SU-DHL-6 (cell line): ENCODE measurements at regions not wholly inside any gene's neighbourhood (a gene's known extent, or its start where the extent isn't known, plus 50 kb on each side); places are given as distances from the start of the nearest gene placed in this dataset.

Experiments
- H2AFZ ChIP-seq: fragments of 200-600 bp; sonication (generic); 2 replicates; pipeline ENCODE4 v1.6.1; 2014; ENCODE audit warnings: low read depth, mild to moderate bottlenecking, moderate library complexity, mixed read lengths, antibody characterized with exemption, low read length; ENCODE audit not compliant: severe bottlenecking
- H3F3A ChIP-seq: fragments of 200-600 bp; shearing (Covaris generic); 2 replicates; pipeline ENCODE4 v1.6.0; 2016; ENCODE audit warnings: antibody characterized with exemption, mild to moderate bottlenecking; ENCODE audit not compliant: insufficient read depth
- H3K27ac ChIP-seq: fragments of 200-600 bp; sonication (generic); 2 replicates; pipeline ENCODE4 v1.5.1; 2016; ENCODE audit warnings: low read depth, mild to moderate bottlenecking, low read length, moderate library complexity, mixed read lengths
- H3K27me3 ChIP-seq: fragments of 200-600 bp; sonication (generic), shearing (Covaris generic); 2 replicates; pipeline ENCODE4 v1.6.0; 2014; ENCODE audit warnings: mild to moderate bottlenecking, low read length
- H3K36me3 ChIP-seq: fragments of 200-600 bp; sonication (generic); 2 replicates; pipeline ENCODE4 v1.6.1; 2014; ENCODE audit warnings: mild to moderate bottlenecking, low read length, mixed read lengths
- H3K4me2 ChIP-seq: fragments of 300-600, 200-600 bp; shearing (Covaris generic), sonication (generic); 2 replicates; pipeline ENCODE4 v1.6.0; 2014; ENCODE audit warnings: low read length, low read depth, mild to moderate bottlenecking; ENCODE audit not compliant: poor library complexity, severe bottlenecking
- H3K4me3 ChIP-seq: fragments of 200-600 bp; sonication (generic); 2 replicates; pipeline ENCODE4 v1.5.1; 2014; ENCODE audit warnings: antibody characterized with exemption, low read length, mild to moderate bottlenecking, mixed read lengths; ENCODE audit not compliant: insufficient read depth, poor library complexity, severe bottlenecking
- H3K79me2 ChIP-seq: fragments of 200-600 bp; sonication (generic); 2 replicates; pipeline ENCODE4 v1.6.1; 2014; ENCODE audit warnings: mild to moderate bottlenecking, low read length, moderate library complexity; ENCODE audit not compliant: insufficient read depth
- H3K9ac ChIP-seq: fragments of 200-600 bp; sonication (generic); 2 replicates; pipeline ENCODE4 v1.7.0; 2014; ENCODE audit warnings: mild to moderate bottlenecking, low read length
- H3K9me2 ChIP-seq: fragments of 200-600 bp; sonication (generic); replicated peaks from 2 replicates; pipeline ENCODE4 v1.6.1; 2014; ENCODE audit warnings: low read length; ENCODE audit not compliant: insufficient read depth
- H3K9me3 ChIP-seq: fragments of 200-600 bp; sonication (generic); 2 replicates; pipeline ENCODE4 v1.6.1; 2014; ENCODE audit warnings: low read length, mixed read lengths; ENCODE audit not compliant: insufficient read depth
- H4K20me1 ChIP-seq: fragments of 200-600 bp; sonication (generic); 2 replicates; pipeline ENCODE4 v1.6.1; 2014; ENCODE audit warnings: low read depth, mild to moderate bottlenecking, antibody characterized with exemption, low read length, moderate library complexity, mixed read lengths
- CTCF ChIP-seq: fragments of 200-600 bp; sonication (generic); IDR thresholded peaks from one replicate; pipeline ENCODE4 v1.5.1; 2017; ENCODE audit warnings: antibody characterized with exemption, mild to moderate bottlenecking, low read length, moderate library complexity; ENCODE audit not compliant: insufficient read depth, poor library complexity, severe bottlenecking
- EZH2phosphoT487 ChIP-seq: fragments of 200-600 bp; sonication (generic), shearing (Covaris generic); conservative IDR thresholded peaks from 2 replicates; pipeline ENCODE4 v1.6.1; 2018; ENCODE audit warnings: mild to moderate bottlenecking, antibody characterized with exemption, low read length, moderate library complexity, mixed read lengths

GRCh38 chr2:124975224-124975623 is 950.1 kb downstream of the CNTNAP5 start:
- H3K9ac ChIP-seq: no peak overlapping the region
- no peaks in the 10 kb centered on the region for H3K27me3 ChIP-seq
- H3K79me2 ChIP-seq: no peaks in the 10 kb centered on the region
- H3K27ac ChIP-seq: no peak overlapping the region
- TF ChIP-seq CTCF: no peak
- TF ChIP-seq EZH2phosphoT487: no peak
- no peaks in the 10 kb centered on the region for H3K9me2 ChIP-seq
- no peaks in the 10 kb centered on the region; the same call in 1 of the 2 replicates for H3K9me3 ChIP-seq
- H4K20me1 ChIP-seq: no peaks in the 10 kb centered on the region
- H3K4me2 ChIP-seq: no peak overlapping the region
- H2AFZ ChIP-seq: no peak overlapping the region
- H3K36me3 ChIP-seq: no peaks in the 10 kb centered on the region
- H3K4me3 ChIP-seq: no peak overlapping the region
- no peaks in the 10 kb centered on the region for H3F3A ChIP-seq

- no peaks in the 10 kb centered on the region; the same call in 1 of the 2 replicates for H3K9me3 ChIP-seq
- H3K9ac ChIP-seq: no peak overlapping the region
- H3F3A ChIP-seq: no peaks in the 10 kb centered on the region
- no peaks in the 10 kb centered on the region for H4K20me1 ChIP-seq
- no peak overlapping the region for H3K4me2 ChIP-seq
- no peaks in the 10 kb centered on the region for H3K79me2 ChIP-seq
- TF ChIP-seq EZH2phosphoT487 (no peak), CTCF (no peak)
- no peaks in the 10 kb centered on the region for H3K9me2 ChIP-seq
- no peaks in the 10 kb centered on the region for H3K27me3 ChIP-seq
- H3K4me3 ChIP-seq: no peak overlapping the region
- no peak overlapping the region for H2AFZ ChIP-seq
- H3K36me3 ChIP-seq: no peaks in the 10 kb centered on the region
- no peak overlapping the region for H3K27ac ChIP-seq
These were observed 950.6 kb downstream of the CNTNAP5 start for GRCh38 chr2:124975648-124976047.

- H3K9me2 ChIP-seq: no peaks in the 10 kb centered on the region
These were observed 953.5 kb downstream of the CNTNAP5 start for GRCh38 chr2:124978597-124978996.

More at GRCh38 chr2:124978597-124978996, 953.5 kb downstream of the CNTNAP5 start:
- Histone ChIP-seq H3K9me3 (no peaks in the 10 kb centered on the region; the same call in 1 of the 2 replicates), H3K79me2 (no peaks in the 10 kb centered on the region), H3K36me3 (no peaks in the 10 kb centered on the region), H3K27ac (no peak overlapping the region), H4K20me1 (no peaks in the 10 kb centered on the region), H3K4me2 (no peak overlapping the region), H3K27me3 (no peaks in the 10 kb centered on the region), H3F3A (no peaks in the 10 kb centered on the region), H3K9ac (no peak overlapping the region), H3K4me3 (no peak overlapping the region), H2AFZ (no peak overlapping the region)
- TF ChIP-seq CTCF: no peak
- TF ChIP-seq EZH2phosphoT487: no peak
